Omental fat pad (tissue), 3 donors: ENCODE measurements at regions not wholly inside any gene's neighbourhood (a gene's known extent, or its start where the extent isn't known, plus 50 kb on each side); places are given as distances from the start of the nearest gene placed in this dataset.

Experiments
- ATAC-seq: fragments of 150-250 bp; one replicate; pipeline ENCODE4 v1.9.1; 2016; ENCODE audit warnings: mild to moderate bottlenecking, moderate library complexity; ENCODE audit not compliant: low FRiP score
- DNase-seq: peaks from one replicate; pipeline ENCODE4 v3.0.0-alpha.2; 2019; ENCODE audit warnings: low spot score
- CTCF ChIP-seq, 3 donors: fragments of 450-650 bp; IDR thresholded peaks; one replicate each; pipeline ENCODE4 v1.5.1; 2016 to 2017; ENCODE audit warnings: antibody characterized with exemption in 3 of 3, mild to moderate bottlenecking in 3 of 3, moderate library complexity in 2 of 3

- no peak for ATAC-seq
Measured at GRCh38 chr2:8569332-8569930, 112.4 kb upstream of the ID2 start.

DNA sequence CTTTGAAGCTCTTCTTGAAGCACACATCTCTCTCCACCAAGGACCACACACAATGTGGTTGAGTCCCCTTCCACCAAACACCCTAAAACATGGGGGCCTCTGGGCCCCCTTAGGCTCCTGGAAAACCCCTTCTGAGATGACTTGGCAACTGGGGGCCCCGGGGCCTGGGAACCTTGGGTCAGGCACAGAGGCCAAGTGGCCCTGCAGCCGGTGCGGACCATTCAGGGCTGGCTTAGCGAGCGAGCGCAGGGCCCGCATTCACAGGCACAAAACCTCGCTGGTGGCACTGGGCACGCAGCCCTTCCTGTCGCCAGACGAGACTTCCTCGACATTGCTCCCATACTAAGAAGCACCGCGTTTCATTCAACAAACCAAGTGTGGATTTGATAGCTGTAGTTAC is 111.2 kb upstream of the ID2 start:
- ATAC-seq (no peak), DNase-seq (no peak)
- no peak for TF ChIP-seq CTCF (IDR thresholded peaks at IDR 0.05)

More at GRCh38 chr2:8569332-8569930, 112.4 kb upstream of the ID2 start:
- TF ChIP-seq CTCF (IDR thresholded peaks at IDR 0.05): no peak
- DNase-seq: no peak

- DNase-seq: no peak
- no peak for TF ChIP-seq CTCF (IDR thresholded peaks at IDR 0.05)
- ATAC-seq: no peak
Measured at GRCh38 chr2:8571301-8571791, 110.5 kb upstream of the ID2 start.

DNA sequence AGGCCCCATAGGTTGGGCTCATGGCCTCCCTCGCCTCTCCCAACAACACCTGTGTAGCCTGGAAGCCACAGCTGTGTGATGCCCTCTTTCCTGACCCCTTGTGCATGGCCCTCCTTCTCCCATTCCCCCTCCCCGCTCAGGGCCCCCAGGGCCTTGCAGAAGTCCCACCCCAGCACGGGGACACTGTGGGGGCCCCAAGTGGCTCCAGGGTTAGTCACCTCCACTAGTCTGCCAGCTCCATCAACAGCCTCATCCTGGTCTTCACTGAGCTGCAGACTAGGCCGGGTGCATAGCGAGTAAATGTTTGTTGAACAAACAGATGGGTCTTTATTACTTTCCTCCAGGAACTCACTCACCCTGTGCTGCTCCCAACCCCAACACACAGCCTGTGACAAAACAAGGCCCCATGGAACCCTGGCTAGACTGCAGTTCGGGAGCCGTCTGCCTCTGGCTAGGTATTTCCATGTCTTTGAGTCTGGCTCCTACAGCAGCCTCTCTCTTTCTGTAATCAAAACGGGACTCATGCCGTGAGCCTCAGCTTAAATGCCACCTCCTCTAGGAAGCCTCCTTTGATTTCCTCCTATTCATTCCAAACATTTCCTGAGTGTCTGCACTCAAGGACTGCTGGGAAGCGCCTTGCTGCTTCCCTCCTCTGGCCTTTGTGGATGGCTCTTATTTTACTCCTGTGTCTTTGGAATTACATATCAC is 109.9 kb upstream of the ID2 start:
- no peak for DNase-seq
- no peak for TF ChIP-seq CTCF (IDR thresholded peaks at IDR 0.05)
- no peak for ATAC-seq

DNA sequence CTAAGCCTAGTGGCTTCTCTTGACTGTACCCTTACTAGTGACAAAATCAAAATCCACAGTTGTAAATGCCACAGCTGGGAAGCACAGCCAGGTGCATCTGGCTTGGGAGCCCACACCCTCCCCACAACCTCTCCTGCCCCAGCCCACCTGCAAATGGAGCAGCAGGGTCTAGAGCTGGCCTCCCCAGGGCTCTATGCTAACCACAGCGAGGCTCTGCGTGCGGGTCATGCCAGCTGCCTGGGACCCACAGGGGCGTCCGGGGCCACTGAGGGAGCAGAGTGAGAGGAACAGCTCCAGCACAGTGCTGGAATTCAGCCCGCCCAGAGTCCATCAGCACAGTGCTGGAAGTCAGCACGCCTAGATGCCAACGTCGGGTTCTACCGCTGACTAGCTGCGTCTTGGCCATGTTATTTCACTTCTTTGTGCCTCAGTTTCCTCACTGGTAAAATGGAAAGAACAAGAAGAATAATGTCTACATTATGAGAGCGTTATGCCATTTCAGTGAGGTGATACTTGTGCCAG is 109.1 kb upstream of the ID2 start:
- DNase-seq (no peak), ATAC-seq (no peak)
- no peak for TF ChIP-seq CTCF (IDR thresholded peaks at IDR 0.05)

- no peak for DNase-seq
- no peak for ATAC-seq
- TF ChIP-seq CTCF (IDR thresholded peaks at IDR 0.05): no peak
Measured at GRCh38 chr2:8573234-8573941, 108.5 kb upstream of the ID2 start.
